IPS DF 4.7 (cell line): ENCODE measurements at regions not wholly inside any gene's neighbourhood (a gene's known extent, or its start where the extent isn't known, plus 50 kb on each side); places are given as distances from the start of the nearest gene placed in this dataset.

ENCODE experiments used
- DNase-seq: peaks from one replicate; pipeline ENCODE4 v3.0.0-alpha.2; 2013; ENCODE audit warnings: low spot score; ENCODE audit errors: extremely low read depth

GRCh38 chr3:162112719-162113118 is 616.1 kb downstream of the OTOL1 start:
- DNase-seq: no peak

DNA sequence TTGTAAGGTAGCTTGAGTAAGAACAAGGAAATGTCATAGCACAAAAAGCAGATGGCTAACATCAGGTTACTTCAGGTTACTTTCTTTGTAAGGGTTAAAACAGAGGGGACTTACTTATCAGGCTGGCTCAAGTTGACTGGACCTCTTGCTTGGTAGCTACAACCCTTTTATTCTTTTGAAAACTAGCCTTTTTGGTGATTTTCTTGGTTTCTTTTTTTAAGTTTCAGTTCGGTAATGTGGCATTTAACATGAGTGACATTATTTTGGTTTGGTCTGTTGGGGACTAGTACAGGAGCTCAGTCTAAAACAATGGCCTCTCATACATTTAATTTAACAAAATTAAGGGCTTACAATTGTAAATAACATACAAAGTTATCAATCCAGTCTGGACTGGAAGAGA is 621.4 kb downstream of the OTOL1 start:
- DNase-seq: no peak

- no peak for DNase-seq
Measured at GRCh38 chr3:162119651-162120050, 623.0 kb downstream of the OTOL1 start.

DNA sequence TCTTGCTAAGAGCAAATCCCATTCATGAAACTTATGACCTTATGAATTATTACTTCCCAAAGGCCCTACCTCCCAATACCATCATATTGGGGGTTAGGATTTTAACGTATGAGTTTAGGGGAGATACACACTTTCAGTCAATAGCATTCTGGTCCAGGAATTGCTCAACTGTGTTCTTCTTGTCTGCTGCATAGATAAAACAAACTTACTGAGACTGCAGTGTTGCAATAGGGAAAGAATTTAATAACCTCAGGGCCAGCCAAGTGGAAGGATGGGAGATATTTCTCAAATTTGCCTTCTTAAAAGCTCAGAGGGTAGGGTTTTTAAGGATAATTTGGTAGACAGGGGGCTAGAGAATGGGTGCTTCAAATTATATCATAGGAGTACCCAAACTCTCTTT is 625.8 kb downstream of the OTOL1 start:
- no peak for DNase-seq

- no peak for DNase-seq
Measured at GRCh38 chr3:162125790-162126189, 629.2 kb downstream of the OTOL1 start.

DNA sequence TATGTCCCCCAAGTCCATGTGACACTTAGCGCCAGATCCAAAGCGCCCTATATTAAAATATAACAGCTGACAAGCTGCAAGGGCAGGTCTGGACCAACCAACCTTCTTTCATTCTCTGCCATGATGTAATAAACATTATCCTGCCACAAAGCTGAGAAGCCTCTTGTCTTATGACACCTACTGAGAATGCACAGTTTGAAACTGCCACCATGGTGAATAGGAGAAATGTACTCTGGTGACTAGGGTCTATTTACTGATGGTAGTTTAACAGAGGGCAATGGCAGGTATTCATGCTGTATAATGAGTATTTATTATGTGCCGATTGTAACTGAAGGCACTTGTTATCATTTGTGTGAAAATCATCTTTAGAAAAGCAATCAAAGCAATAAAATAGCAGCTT is 634.0 kb downstream of the OTOL1 start:
- no peak for DNase-seq

- no peak for DNase-seq
Measured at GRCh38 chr3:162132981-162133380, 636.4 kb downstream of the OTOL1 start.

DNA sequence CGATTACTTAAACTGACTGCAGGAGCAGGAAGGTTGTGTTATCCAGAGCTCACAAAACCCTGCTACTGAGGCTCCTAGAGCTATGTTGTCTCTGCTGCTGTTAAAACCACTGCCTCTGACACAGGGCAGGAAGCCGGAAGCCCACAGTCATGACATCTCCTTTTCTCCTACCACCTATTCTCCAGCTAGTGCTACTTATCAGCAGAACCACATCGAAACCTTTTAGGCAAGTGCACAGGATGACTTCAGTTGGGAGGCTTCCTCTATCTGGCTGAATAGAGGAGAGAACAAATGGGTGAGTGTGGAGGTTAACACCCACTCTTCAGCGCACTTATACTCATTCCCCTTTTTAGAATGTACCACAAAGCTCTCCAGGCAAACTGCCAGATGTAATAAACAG is 638.0 kb downstream of the OTOL1 start:
- DNase-seq: no peak

DNA sequence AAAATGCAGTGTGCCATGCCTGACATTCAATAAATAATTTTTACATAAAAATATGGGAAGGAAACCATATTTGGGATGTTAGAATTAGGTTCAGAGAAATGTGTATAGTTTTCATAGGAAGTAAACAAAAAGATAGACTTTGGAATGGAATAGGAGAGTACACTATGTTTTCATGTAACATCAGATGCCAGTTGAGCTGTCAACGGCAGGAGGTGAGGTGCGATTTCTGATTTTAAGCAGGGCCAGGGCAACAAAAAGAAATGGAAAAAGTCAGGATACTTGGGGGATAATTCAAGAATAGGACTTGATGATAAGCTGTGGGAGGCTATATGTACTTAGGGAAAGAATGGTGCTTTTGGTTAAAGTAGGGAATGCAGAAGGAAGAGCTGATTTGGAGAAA is 639.5 kb downstream of the OTOL1 start:
- no peak for DNase-seq

GRCh38 chr3:162138509-162138908 is 641.9 kb downstream of the OTOL1 start:
- no peak for DNase-seq

DNA sequence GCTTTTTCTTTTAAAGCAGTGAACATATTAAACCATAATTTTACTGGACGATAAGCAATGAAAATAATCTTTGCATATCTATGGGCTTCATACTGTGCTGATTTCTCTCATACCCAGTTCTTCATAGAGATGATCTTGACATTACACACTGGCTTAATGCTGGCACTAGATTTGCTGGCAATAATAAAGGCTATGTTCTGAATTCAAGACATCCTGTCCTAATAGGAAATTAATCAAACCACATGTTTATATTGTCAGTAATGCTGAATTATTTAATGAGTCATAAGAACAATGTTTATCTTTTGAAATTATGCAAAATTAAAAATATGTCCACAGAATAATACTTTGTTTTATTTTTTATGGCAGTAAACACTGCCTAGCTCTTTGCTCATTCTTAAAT is 643.2 kb downstream of the OTOL1 start:
- no peak for DNase-seq

DNA sequence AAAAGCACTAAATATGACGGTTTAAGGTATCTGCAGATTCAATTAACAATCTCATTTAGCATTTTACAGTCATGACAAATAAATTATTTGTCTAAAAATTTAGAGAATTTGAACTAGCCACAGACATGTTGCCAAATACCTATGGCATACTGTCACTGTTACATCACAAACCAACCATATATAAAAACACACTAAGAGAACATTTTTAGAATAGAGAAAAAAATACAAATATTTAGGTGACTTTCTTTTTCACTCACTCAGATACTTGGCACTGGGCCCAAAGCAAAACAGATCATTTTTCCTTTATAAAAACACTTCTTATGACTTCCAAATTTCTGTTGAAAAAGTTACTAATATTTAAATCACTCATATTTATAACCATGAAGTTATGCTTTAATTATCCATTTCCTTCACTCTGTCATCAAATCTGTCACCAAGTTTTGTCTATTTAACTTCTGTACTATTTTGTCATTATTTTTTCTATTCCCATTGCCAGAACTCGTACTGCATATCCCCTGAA is 644.7 kb downstream of the OTOL1 start:
- DNase-seq: no peak

- DNase-seq: no peak
Measured at GRCh38 chr3:162142511-162142910, 645.9 kb downstream of the OTOL1 start.

DNA sequence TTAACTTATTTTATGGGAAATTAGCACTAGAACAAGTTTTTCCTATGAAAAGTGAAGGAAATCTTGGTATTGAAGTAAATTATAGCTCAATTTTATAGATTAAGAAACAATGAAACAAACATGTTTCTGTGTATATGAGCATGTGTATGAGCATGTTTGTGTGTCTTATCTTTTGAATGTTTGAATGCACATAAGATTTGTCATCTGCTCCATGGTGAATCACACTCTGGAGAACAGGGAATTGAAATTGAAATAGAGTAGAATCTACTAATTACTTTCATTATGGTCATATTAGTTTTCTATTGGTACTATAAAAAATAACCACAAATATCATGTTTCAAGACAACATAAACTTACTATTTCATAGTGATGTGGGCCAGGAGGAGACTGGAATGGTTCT is 646.6 kb downstream of the OTOL1 start:
- DNase-seq: no peak

DNA sequence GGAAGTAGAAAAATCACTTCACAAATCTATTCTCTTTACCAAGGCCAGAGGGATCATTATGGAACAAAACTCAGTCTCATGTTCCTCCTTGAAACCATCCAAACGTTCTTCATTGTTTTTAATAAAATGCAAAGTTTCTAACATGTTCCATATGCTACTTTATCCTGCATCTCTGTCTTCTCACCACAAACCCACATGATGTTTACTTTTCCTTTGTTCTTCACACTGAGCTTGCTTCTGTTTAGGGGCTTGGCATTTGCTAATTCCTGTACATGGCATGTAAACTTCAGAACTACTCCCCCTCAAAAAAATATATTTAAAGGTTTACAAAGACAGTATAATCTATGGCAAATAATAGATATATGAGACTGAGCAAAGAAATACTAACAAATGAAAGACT is 651.4 kb downstream of the OTOL1 start:
- DNase-seq: no peak

- DNase-seq: no peak
Measured at GRCh38 chr3:162150790-162151189, 654.2 kb downstream of the OTOL1 start.

- DNase-seq: no peak
Measured at GRCh38 chr3:162152636-162153035, 656.0 kb downstream of the OTOL1 start.

- DNase-seq: no peak
Measured at GRCh38 chr3:162161595-162161994, 665.0 kb downstream of the OTOL1 start.

DNA sequence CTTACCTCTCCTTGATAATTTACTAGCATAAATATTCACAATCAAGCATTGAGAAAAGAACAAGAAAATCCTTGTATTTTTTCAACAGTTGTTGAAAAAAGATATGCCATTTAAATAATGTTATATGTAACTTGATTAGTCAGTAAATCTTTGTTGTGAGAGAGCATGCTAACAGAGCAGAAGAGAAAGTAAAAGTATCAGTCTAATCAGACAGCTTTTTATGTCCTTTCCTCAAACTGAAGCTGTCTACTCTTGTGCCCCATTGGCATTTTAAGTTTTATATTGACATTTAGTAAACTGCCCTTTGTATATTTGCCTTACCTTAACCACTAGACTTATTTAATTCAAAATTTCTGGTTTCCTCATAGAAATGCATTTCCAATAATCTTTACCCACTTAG is 668.7 kb downstream of the OTOL1 start:
- no peak for DNase-seq

- DNase-seq: no peak
Measured at GRCh38 chr3:162166543-162166942, 669.9 kb downstream of the OTOL1 start.

GRCh38 chr3:162168715-162169114 is 672.1 kb downstream of the OTOL1 start:
- DNase-seq: no peak

DNA sequence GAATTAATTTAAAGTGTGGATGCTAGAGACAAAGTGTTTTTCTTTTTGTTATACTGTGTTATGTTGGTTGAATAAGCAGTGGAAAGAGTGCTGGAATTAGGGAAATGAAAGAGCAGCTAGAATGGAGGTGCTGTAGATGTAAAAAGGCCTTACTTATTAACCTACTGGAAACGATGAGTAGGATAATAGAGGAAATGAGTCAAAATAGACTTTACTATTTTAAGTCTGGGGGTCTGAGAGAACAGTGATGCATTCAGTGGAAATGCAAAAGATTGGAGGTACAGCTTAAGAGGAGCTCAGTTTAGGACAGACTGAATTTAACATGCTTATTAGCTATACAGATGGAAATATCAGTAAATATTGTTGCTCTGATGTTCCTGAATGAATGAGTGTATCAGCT is 674.0 kb downstream of the OTOL1 start:
- no peak for DNase-seq

DNA sequence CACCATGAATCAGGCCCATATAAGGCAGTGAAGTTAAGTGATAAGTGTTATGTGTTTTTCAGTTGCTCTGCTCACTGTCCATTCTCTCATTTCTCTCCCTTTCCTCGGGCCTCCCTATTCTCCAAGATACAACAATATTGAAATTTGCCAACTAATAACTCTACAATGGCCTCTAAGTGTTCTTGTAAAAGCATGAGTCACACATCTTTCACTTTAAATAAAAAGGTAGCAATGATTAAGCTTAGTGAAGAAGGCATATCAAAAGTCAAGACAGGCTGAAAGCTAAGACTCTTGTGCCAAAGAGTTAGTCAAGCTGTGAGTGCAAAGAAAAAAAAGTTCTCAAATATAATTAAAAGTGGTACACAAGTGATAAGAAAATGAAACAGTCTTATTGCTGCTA is 675.4 kb downstream of the OTOL1 start:
- DNase-seq: no peak

DNA sequence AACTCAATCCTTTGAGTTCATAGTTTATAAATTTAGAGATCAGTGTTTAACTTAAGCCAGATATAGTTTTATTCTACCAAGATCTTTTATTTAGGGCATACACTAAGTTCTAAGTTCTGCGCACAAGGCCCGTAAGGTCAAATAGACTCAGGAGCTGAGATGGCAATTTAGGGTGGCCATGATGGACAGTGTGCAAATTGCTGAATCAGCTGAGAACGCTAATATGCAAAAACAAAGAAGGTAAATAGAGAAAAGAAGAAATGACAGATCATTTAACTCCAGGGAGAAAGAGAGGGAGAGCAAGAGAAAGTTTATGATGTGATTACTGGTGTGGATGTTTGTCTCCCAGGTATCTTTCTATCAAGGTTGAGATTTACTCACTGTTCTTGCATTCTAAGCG is 678.5 kb downstream of the OTOL1 start:
- DNase-seq: no peak
